ENCODE measurements at regions not wholly inside any gene's neighbourhood (a gene's known extent, or its start where the extent isn't known, plus 50 kb on each side); places are given as distances from the start of the nearest gene placed in this dataset.

DNA sequence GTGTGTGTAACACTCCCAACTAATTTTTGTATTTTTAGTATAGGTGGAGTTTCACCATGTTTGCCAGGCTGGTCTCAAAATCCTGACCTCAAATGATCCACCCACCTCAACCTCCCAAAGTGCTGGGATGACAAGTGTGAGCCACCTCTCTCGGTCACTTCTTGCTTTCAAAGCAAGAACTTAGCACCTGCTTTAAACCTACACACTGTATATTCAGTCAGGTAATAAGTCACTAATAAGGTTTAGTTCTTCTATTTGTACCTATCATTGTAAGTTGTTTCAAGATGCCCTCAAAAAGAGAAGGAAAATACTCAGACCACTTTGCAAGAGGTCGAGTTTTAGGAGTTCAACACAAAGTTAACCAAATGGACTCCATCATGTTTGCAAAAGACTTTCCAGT is 431.3 kb downstream of the MRPL39 start:
- Histone ChIP-seq H3K27me3 (ENCODE audit: insufficient read depth, low read depth, low read length) (no peaks in the 10 kb centered on the region), H3K9me2 (ENCODE audit: insufficient read depth, low read length) (no peaks in the 10 kb centered on the region), H3K36me3 (ENCODE audit: insufficient read depth, low read length) (no peaks in the 10 kb centered on the region), H3K4me2 (ENCODE audit: low read length) (no peak overlapping the region), H3K9me3 (ENCODE audit: low read length) (no peaks in the 10 kb centered on the region), H3K4me3 (ENCODE audit: low read length) (no peak overlapping the region), H2AFZ (ENCODE audit: low read depth, low read length) (no peak overlapping the region), H3F3A (ENCODE audit: insufficient read depth, low read length, poor library complexity, severe bottlenecking) (no peaks in the 10 kb centered on the region), H3K9ac (ENCODE audit: low read length) (no peak overlapping the region), H3K27ac (ENCODE audit: low read length) (no peak overlapping the region), H4K20me1 (ENCODE audit: insufficient read depth) (no peaks in the 10 kb centered on the region), H3K79me2 (replicated peaks; ENCODE audit: insufficient read depth, low read length) (no peaks in the 10 kb centered on the region)
- TF ChIP-seq POLR2AphosphoS5 (IDR thresholded peaks at IDR 0.05): no peak
- no peak for TF ChIP-seq TAF1 (IDR thresholded peaks at IDR 0.05; ENCODE audit: low read depth)
- TF ChIP-seq, protein P1, sequence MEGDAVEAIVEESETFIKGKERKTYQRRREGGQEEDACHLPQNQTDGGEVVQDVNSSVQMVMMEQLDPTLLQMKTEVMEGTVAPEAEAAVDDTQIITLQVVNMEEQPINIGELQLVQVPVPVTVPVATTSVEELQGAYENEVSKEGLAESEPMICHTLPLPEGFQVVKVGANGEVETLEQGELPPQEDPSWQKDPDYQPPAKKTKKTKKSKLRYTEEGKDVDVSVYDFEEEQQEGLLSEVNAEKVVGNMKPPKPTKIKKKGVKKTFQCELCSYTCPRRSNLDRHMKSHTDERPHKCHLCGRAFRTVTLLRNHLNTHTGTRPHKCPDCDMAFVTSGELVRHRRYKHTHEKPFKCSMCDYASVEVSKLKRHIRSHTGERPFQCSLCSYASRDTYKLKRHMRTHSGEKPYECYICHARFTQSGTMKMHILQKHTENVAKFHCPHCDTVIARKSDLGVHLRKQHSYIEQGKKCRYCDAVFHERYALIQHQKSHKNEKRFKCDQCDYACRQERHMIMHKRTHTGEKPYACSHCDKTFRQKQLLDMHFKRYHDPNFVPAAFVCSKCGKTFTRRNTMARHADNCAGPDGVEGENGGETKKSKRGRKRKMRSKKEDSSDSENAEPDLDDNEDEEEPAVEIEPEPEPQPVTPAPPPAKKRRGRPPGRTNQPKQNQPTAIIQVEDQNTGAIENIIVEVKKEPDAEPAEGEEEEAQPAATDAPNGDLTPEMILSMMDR (IDR thresholded peaks at IDR 0.05; ENCODE audit: poor library complexity, severe bottlenecking): no peak
- no peak for TF ChIP-seq SMC3 (conservative IDR thresholded peaks at IDR 0.05; ENCODE audit: poor library complexity)

DNA sequence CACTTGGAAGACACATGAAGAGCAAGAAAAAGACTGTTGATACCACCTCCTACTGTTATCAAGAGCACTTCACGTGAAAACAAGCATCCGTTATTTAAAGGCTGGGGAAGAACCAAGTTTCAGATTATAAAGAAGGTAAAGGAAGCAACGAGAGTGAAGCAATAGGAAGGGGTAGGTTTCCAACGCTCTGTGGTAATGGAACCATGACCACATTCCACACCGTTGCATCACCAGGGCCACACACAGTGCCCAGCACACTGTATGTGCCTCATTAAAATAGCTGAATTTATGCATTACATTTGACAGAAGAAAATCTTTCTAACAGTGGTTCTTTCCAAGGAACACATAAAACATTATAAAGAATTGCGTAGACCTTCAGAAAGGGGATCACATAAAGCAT is 435.8 kb downstream of the MRPL39 start:
- no peaks in the 10 kb centered on the region for H3K36me3 ChIP-seq (ENCODE audit: insufficient read depth, low read length)
- TF ChIP-seq MXI1 (conservative IDR thresholded peaks at IDR 0.05; ENCODE audit: poor library complexity, severe bottlenecking): no peak
- no peak for TF ChIP-seq POLR2AphosphoS5 (IDR thresholded peaks at IDR 0.05)
- no peak for TF ChIP-seq TAF1 (IDR thresholded peaks at IDR 0.05; ENCODE audit: low read depth)
- no peak for TF ChIP-seq EP300 (conservative IDR thresholded peaks at IDR 0.05; ENCODE audit: poor library complexity, severe bottlenecking)
- no peak for TF ChIP-seq RAD21 (conservative IDR thresholded peaks at IDR 0.05)
- TF ChIP-seq, protein P2, sequence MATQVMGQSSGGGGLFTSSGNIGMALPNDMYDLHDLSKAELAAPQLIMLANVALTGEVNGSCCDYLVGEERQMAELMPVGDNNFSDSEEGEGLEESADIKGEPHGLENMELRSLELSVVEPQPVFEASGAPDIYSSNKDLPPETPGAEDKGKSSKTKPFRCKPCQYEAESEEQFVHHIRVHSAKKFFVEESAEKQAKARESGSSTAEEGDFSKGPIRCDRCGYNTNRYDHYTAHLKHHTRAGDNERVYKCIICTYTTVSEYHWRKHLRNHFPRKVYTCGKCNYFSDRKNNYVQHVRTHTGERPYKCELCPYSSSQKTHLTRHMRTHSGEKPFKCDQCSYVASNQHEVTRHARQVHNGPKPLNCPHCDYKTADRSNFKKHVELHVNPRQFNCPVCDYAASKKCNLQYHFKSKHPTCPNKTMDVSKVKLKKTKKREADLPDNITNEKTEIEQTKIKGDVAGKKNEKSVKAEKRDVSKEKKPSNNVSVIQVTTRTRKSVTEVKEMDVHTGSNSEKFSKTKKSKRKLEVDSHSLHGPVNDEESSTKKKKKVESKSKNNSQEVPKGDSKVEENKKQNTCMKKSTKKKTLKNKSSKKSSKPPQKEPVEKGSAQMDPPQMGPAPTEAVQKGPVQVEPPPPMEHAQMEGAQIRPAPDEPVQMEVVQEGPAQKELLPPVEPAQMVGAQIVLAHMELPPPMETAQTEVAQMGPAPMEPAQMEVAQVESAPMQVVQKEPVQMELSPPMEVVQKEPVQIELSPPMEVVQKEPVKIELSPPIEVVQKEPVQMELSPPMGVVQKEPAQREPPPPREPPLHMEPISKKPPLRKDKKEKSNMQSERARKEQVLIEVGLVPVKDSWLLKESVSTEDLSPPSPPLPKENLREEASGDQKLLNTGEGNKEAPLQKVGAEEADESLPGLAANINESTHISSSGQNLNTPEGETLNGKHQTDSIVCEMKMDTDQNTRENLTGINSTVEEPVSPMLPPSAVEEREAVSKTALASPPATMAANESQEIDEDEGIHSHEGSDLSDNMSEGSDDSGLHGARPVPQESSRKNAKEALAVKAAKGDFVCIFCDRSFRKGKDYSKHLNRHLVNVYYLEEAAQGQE (IDR thresholded peaks at IDR 0.05; ENCODE audit: borderline replicate concordance): no peak
- TF ChIP-seq EZH2 (IDR thresholded peaks at IDR 0.05; ENCODE audit: borderline replicate concordance, insufficient read depth, low read length, poor library complexity, severe bottlenecking): no peak
- TF ChIP-seq, protein P1 (IDR thresholded peaks at IDR 0.05; ENCODE audit: poor library complexity, severe bottlenecking): no peak
- TF ChIP-seq SMC3 (conservative IDR thresholded peaks at IDR 0.05; ENCODE audit: poor library complexity): no peak
- H3K9me3 ChIP-seq (ENCODE audit: low read length): no peaks in the 10 kb centered on the region
- H3K9me2 ChIP-seq (ENCODE audit: insufficient read depth, low read length): no peaks in the 10 kb centered on the region
- no peaks in the 10 kb centered on the region for H4K20me1 ChIP-seq (ENCODE audit: insufficient read depth)
- H3F3A ChIP-seq (ENCODE audit: insufficient read depth, low read length, poor library complexity, severe bottlenecking): no peaks in the 10 kb centered on the region
- no peaks in the 10 kb centered on the region for H3K79me2 ChIP-seq (replicated peaks; ENCODE audit: insufficient read depth, low read length)
- no peak overlapping the region for H3K27ac ChIP-seq (ENCODE audit: low read length)
- no peak overlapping the region for H3K4me3 ChIP-seq (ENCODE audit: low read length)
- H3K27me3 ChIP-seq (ENCODE audit: insufficient read depth, low read depth, low read length): no peaks in the 10 kb centered on the region
- no peak overlapping the region for H3K4me2 ChIP-seq (ENCODE audit: low read length)
- no peak overlapping the region for H3K9ac ChIP-seq (ENCODE audit: low read length)
- H2AFZ ChIP-seq (ENCODE audit: low read depth, low read length): no peak overlapping the region

Data from neural cell (in vitro differentiated cells).